ENCODE measurements at regions not wholly inside any gene's neighbourhood (a gene's known extent, or its start where the extent isn't known, plus 50 kb on each side); places are given as distances from the start of the nearest gene placed in this dataset.

- H3K4me3 ChIP-seq (ENCODE audit: low read length), result no peak overlapping the region
- no peaks in the 10 kb centered on the region for H3K4me1 ChIP-seq (ENCODE audit: insufficient read depth, low read length)
- H3K36me3 Mint-ChIP-seq (ENCODE audit: low read depth), result no peaks in the 10 kb centered on the region
- no peaks in the 10 kb centered on the region for H3K36me3 ChIP-seq (ENCODE audit: insufficient read depth, low read length)
- no peaks in the 10 kb centered on the region for H3K9me3 Mint-ChIP-seq
- H3K27me3 Mint-ChIP-seq, result peaks cover 41% of the 10 kb centered on the region
- no peak overlapping the region for H3K4me3 Mint-ChIP-seq
- TF ChIP-seq CTCF (IDR thresholded peaks at IDR 0.05), result no peak
- DNase-seq, result no peak
- ATAC-seq (ENCODE audit: poor library complexity), result no peak
- POLR2A ChIA-PET, result no interaction called here
- H3K9me3 ChIP-seq (ENCODE audit: control insufficient read depth in 1 of 2, insufficient read depth in 1 of 2, low read length in 2 of 2), result peaks cover 0 to 9% of the 10 kb centered on the region in 2 experiments
- H3K27ac ChIP-seq (ENCODE audit: low read depth in 1 of 2, low read length in 2 of 2), result no peak overlapping the region
- no peak overlapping the region for H3K27ac Mint-ChIP-seq
- CTCF ChIA-PET, result no interaction called here
- no peaks in the 10 kb centered on the region for H3K4me1 Mint-ChIP-seq (ENCODE audit: low read depth)
- intact Hi-C loops (cut with DNase I, micrococcal nuclease), result no loop called here
- peaks cover 0 to 5% of the 10 kb centered on the region in 2 experiments for H3K27me3 ChIP-seq (ENCODE audit: control insufficient read depth in 1 of 2, insufficient read depth in 2 of 2, low read length in 2 of 2)
Measured at GRCh38 chr2:118616432-118616831, 231.0 kb downstream of the EN1 start.

- peaks cover 0 to 5% of the 10 kb centered on the region in 2 experiments for H3K27me3 ChIP-seq (ENCODE audit: control insufficient read depth in 1 of 2, insufficient read depth in 2 of 2, low read length in 2 of 2)
- Mint-ChIP-seq H3K4me1 (ENCODE audit: low read depth) (no peaks in the 10 kb centered on the region), H3K27ac (no peak overlapping the region), H3K4me3 (no peak overlapping the region), H3K27me3 (peaks cover 43% of the 10 kb centered on the region), H3K9me3 (no peaks in the 10 kb centered on the region), H3K36me3 (ENCODE audit: low read depth) (no peaks in the 10 kb centered on the region)
- H3K27ac ChIP-seq (ENCODE audit: low read depth in 1 of 2, low read length in 2 of 2), result no peak overlapping the region
- DNase-seq, result no peak
- ATAC-seq (ENCODE audit: poor library complexity), result no peak
- CTCF ChIA-PET, result no interaction called here
- H3K36me3 ChIP-seq (ENCODE audit: insufficient read depth, low read length), result no peaks in the 10 kb centered on the region
- POLR2A ChIA-PET, result no interaction called here
- intact Hi-C loops (cut with DNase I, micrococcal nuclease), result no loop called here
- no peak for TF ChIP-seq CTCF (IDR thresholded peaks at IDR 0.05)
- no peaks in the 10 kb centered on the region for H3K4me1 ChIP-seq (ENCODE audit: insufficient read depth, low read length)
- H3K9me3 ChIP-seq (ENCODE audit: control insufficient read depth in 1 of 2, insufficient read depth in 1 of 2, low read length in 2 of 2), result peaks cover 0 to 9% of the 10 kb centered on the region in 2 experiments
- no peak overlapping the region for H3K4me3 ChIP-seq (ENCODE audit: low read length)
Measured at GRCh38 chr2:118614841-118615271, 232.6 kb downstream of the EN1 start.

GRCh38 chr2:118613737-118614136 is 233.7 kb downstream of the EN1 start:
- H3K4me1 Mint-ChIP-seq (ENCODE audit: low read depth), result no peaks in the 10 kb centered on the region

More at GRCh38 chr2:118613737-118614136, 233.7 kb downstream of the EN1 start:
- ATAC-seq (ENCODE audit: poor library complexity), result no peak
- Histone ChIP-seq H3K4me3 (ENCODE audit: low read length) (no peak overlapping the region), H3K36me3 (ENCODE audit: insufficient read depth, low read length) (no peaks in the 10 kb centered on the region), H3K27ac (ENCODE audit: low read depth in 1 of 2, low read length in 2 of 2) (no peak overlapping the region), H3K9me3 (ENCODE audit: control insufficient read depth in 1 of 2, insufficient read depth in 1 of 2, low read length in 2 of 2) (peaks cover 0 to 9% of the 10 kb centered on the region in 2 experiments), H3K27me3 (ENCODE audit: control insufficient read depth in 1 of 2, insufficient read depth in 2 of 2, low read length in 2 of 2) (peaks cover 0 to 5% of the 10 kb centered on the region in 2 experiments), H3K4me1 (ENCODE audit: insufficient read depth, low read length) (no peaks in the 10 kb centered on the region)
- intact Hi-C loops (cut with DNase I, micrococcal nuclease), result no loop called here
- Mint-ChIP-seq H3K36me3 (ENCODE audit: low read depth) (no peaks in the 10 kb centered on the region), H3K27me3 (peaks cover 41% of the 10 kb centered on the region), H3K4me3 (no peak overlapping the region), H3K9me3 (no peaks in the 10 kb centered on the region), H3K27ac (no peak overlapping the region)
- CTCF ChIA-PET, result no interaction called here
- POLR2A ChIA-PET, result no interaction called here
- DNase-seq, result no peak
- no peak for TF ChIP-seq CTCF (IDR thresholded peaks at IDR 0.05)
